GM23338 (cell line): ENCODE measurements at regions not wholly inside any gene's neighbourhood (a gene's known extent, or its start where the extent isn't known, plus 50 kb on each side); places are given as distances from the start of the nearest gene placed in this dataset.

Experiments used
- ATAC-seq: fragments of 200-7000 bp; cut with Tn5 transposase; 3 replicates; pipeline ENCODE4 v1.9.1; 2020
- DNase-seq: peaks from one replicate; pipeline ENCODE4 v3.0.0-alpha.2; 2015; ENCODE audit warnings: low spot score
- H2AFZ ChIP-seq: fragments of 200-600 bp; sonication (generic); 2 replicates; pipeline ENCODE4 v1.8.0; 2016; ENCODE audit warnings: antibody characterized with exemption, mild to moderate bottlenecking, moderate library complexity
- H3F3A ChIP-seq: fragments of 200-600 bp; sonication (generic); replicated peaks from 2 replicates; pipeline ENCODE4 v1.8.0; 2017; ENCODE audit warnings: antibody characterized with exemption, mixed run types, low read depth
- H3K27ac ChIP-seq: fragments of 200-600 bp; sonication (generic); 2 replicates; pipeline ENCODE4 v1.6.1; 2016; ENCODE audit warnings: low read depth
- H3K27me3 ChIP-seq: fragments of 200-600 bp; sonication (generic); 2 replicates; pipeline ENCODE4 v1.8.0; 2016; ENCODE audit warnings: mild to moderate bottlenecking, mixed run types, moderate library complexity; ENCODE audit not compliant: insufficient read depth
- H3K36me3 ChIP-seq: fragments of 200-600 bp; sonication (generic); 2 replicates; pipeline ENCODE4 v1.8.0; 2016; ENCODE audit warnings: mild to moderate bottlenecking; ENCODE audit not compliant: insufficient read depth
- H3K4me1 ChIP-seq: fragments of 200-600 bp; sonication (generic); 2 replicates; pipeline ENCODE4 v1.8.0; 2016; ENCODE audit warnings: mild to moderate bottlenecking, moderate library complexity; ENCODE audit not compliant: insufficient read depth
- H3K4me2 ChIP-seq: fragments of 200-600 bp; sonication (generic); 2 replicates; pipeline ENCODE4 v1.7.1; 2017; ENCODE audit warnings: mixed run types
- H3K4me3 ChIP-seq: fragments of 200-600 bp; sonication (generic); 2 replicates; pipeline ENCODE4 v1.6.1; 2016; ENCODE audit warnings: mixed run types
- H3K79me2 ChIP-seq: fragments of 200-600 bp; sonication (generic); replicated peaks from 2 replicates; pipeline ENCODE4 v1.8.0; 2017; ENCODE audit warnings: mild to moderate bottlenecking; ENCODE audit not compliant: insufficient read depth
- H3K9me2 ChIP-seq: fragments of 200-600 bp; sonication (generic); 2 replicates; pipeline ENCODE4 v1.8.0; 2017; ENCODE audit not compliant: insufficient read depth
- H4K20me1 ChIP-seq: fragments of 200-600 bp; sonication (generic); replicated peaks from 2 replicates; pipeline ENCODE4 v1.8.0; 2017; ENCODE audit warnings: mild to moderate bottlenecking; ENCODE audit not compliant: insufficient read depth
- H3K27ac Mint-ChIP-seq: 2 replicates; pipeline ENCODE4 v1.8.0; 2020; ENCODE audit warnings: inconsistent platforms, mild to moderate bottlenecking, moderate library complexity, mixed read lengths
- H3K27me3 Mint-ChIP-seq: 3 replicates; pipeline ENCODE4 v1.8.0; 2022; ENCODE audit warnings: low read depth, mild to moderate bottlenecking, moderate library complexity, mixed read lengths, inconsistent platforms; ENCODE audit not compliant: insufficient read depth, poor library complexity
- H3K36me3 Mint-ChIP-seq: 3 replicates; pipeline ENCODE4 v1.8.0; 2021; ENCODE audit warnings: low read depth, mild to moderate bottlenecking, inconsistent platforms, moderate library complexity, mixed read lengths
- H3K4me1 Mint-ChIP-seq: 3 replicates; pipeline ENCODE4 v1.8.0; 2020; ENCODE audit warnings: mild to moderate bottlenecking, inconsistent platforms, mixed read lengths
- H3K4me3 Mint-ChIP-seq: 3 replicates; pipeline ENCODE4 v1.8.0; 2021; ENCODE audit warnings: moderate library complexity, mild to moderate bottlenecking, inconsistent platforms, mixed read lengths
- H3K9me3 Mint-ChIP-seq: 3 replicates; pipeline ENCODE4 v1.8.0; 2020; ENCODE audit warnings: moderate library complexity, mild to moderate bottlenecking, inconsistent platforms, mixed read lengths
- CREB1 ChIP-seq: fragments of 250-450 bp; sonication (Bioruptor Pico); IDR thresholded peaks from 2 replicates; pipeline ENCODE4 v1.5.0; 2020; ENCODE audit warnings: low read depth, mild to moderate bottlenecking, moderate library complexity
- CTCF ChIP-seq, 2 experiments: fragments of 200-600 bp in 1 of 2; sonication (generic) in 1 of 2; conservative IDR thresholded peaks; 2 replicates each; pipeline versions ENCODE4 v1.5.1 to v1.6.1; 2016 to 2017; ENCODE audit warnings: antibody characterized with exemption in 2 of 2, low read depth in 2 of 2, mild to moderate bottlenecking in 2 of 2, moderate library complexity in 1 of 2
- ETS1 ChIP-seq: IDR thresholded peaks from 2 replicates; pipeline ENCODE4 v1.6.1; 2016; ENCODE audit warnings: antibody characterized with exemption
- EZH2 ChIP-seq: fragments of 200-600 bp; sonication (generic); IDR thresholded peaks from one replicate; pipeline ENCODE4 v1.8.0; 2017; ENCODE audit warnings: antibody characterized with exemption, mild to moderate bottlenecking, low read depth; ENCODE audit not compliant: unreplicated experiment
- EZH2phosphoT487 ChIP-seq: fragments of 200-600 bp; sonication (generic); IDR thresholded peaks from one replicate; pipeline ENCODE4 v1.8.1; 2018; ENCODE audit warnings: antibody characterized with exemption; ENCODE audit not compliant: unreplicated experiment
- JUNB ChIP-seq: IDR thresholded peaks from one replicate; pipeline ENCODE4 v1.6.1; 2016; ENCODE audit warnings: antibody characterized with exemption; ENCODE audit not compliant: unreplicated experiment
- NANOG ChIP-seq: IDR thresholded peaks from 2 replicates; pipeline ENCODE4 v1.6.1; 2016; ENCODE audit warnings: antibody characterized with exemption, borderline replicate concordance
- POLR2AphosphoS5 ChIP-seq: IDR thresholded peaks from 2 replicates; pipeline ENCODE4 v1.6.1; 2016; ENCODE audit warnings: antibody characterized with exemption, low read depth
- REST ChIP-seq: IDR thresholded peaks from one replicate; pipeline ENCODE4 v1.6.1; 2018; ENCODE audit warnings: antibody characterized with exemption; ENCODE audit not compliant: unreplicated experiment
- STAT1 ChIP-seq: IDR thresholded peaks from one replicate; pipeline ENCODE4 v1.6.1; 2016; ENCODE audit warnings: antibody characterized with exemption; ENCODE audit not compliant: unreplicated experiment
- ZNF114 ChIP-seq: fragments of 250-450 bp; sonication (Bioruptor Pico); IDR thresholded peaks from 2 replicates; pipeline ENCODE4 v1.5.0; 2020; ENCODE audit warnings: mild to moderate bottlenecking, moderate library complexity
- ZNF331 ChIP-seq: fragments of 250-450 bp; sonication (Bioruptor Pico); IDR thresholded peaks from 2 replicates; pipeline ENCODE4 v1.5.0; 2020; ENCODE audit warnings: low read depth, mild to moderate bottlenecking, moderate library complexity
- ZNF462 ChIP-seq: fragments of 250-450 bp; sonication (Bioruptor Pico); IDR thresholded peaks from 2 replicates; pipeline ENCODE4 v1.5.0; 2020; ENCODE audit warnings: mild to moderate bottlenecking, moderate library complexity

GRCh38 chr14:23866269-23866668 is 87.3 kb upstream of the DHRS4 start:
- no peaks in the 10 kb centered on the region for H3K4me1 ChIP-seq
- H3K27ac ChIP-seq, result no peak overlapping the region
- no peak overlapping the region for H3K4me3 Mint-ChIP-seq
- H3K4me2 ChIP-seq, result no peak overlapping the region
- H3K9me2 ChIP-seq, result peaks cover 17% of the 10 kb centered on the region; the same call in 1 of the 2 replicates
- H3K9me3 Mint-ChIP-seq, result no peaks in the 10 kb centered on the region; the same call in 2 of the 3 replicates
- H3K36me3 ChIP-seq, result no peaks in the 10 kb centered on the region
- peaks cover 6% of the 10 kb centered on the region for H3K27me3 Mint-ChIP-seq
- peak overlapping the region; percentile 24; the same call in 1 of the 2 replicates for H2AFZ ChIP-seq
- ATAC-seq (no peak), DNase-seq (no peak)
- H4K20me1 ChIP-seq, result no peaks in the 10 kb centered on the region
- H3F3A ChIP-seq, result no peaks in the 10 kb centered on the region
- H3K36me3 Mint-ChIP-seq, result no peaks in the 10 kb centered on the region
- H3K79me2 ChIP-seq, result no peaks in the 10 kb centered on the region
- H3K27ac Mint-ChIP-seq, result no peak overlapping the region
- H3K4me3 ChIP-seq, result no peak overlapping the region
- H3K27me3 ChIP-seq, result no peaks in the 10 kb centered on the region
- peaks cover 13% of the 10 kb centered on the region for H3K4me1 Mint-ChIP-seq
- TF ChIP-seq ZNF331 (CRISPR knock-in tag) (no peak), EZH2 (no peak), ZNF114 (CRISPR knock-in tag) (no peak), CREB1 (CRISPR knock-in tag) (no peak), ZNF462 (CRISPR knock-in tag) (no peak), CTCF (conservative IDR thresholded peaks at IDR 0.05; ENCODE audit: low read depth in 2 of 2) (no peak), JUNB (no peak), NANOG (no peak), ETS1 (no peak), STAT1 (no peak), EZH2phosphoT487 (no peak), REST (no peak), POLR2AphosphoS5 (no peak)
